Erythroblast (primary cell): ENCODE measurements at regions not wholly inside any gene's neighbourhood (a gene's known extent, or its start where the extent isn't known, plus 50 kb on each side); places are given as distances from the start of the nearest gene placed in this dataset.

Experiments used
- GATA1 ChIP-seq: IDR thresholded peaks from 2 replicates; pipeline ENCODE4 v1.6.1; 2011; ENCODE audit warnings: low read depth, mild to moderate bottlenecking, control low read depth, low read length, moderate library complexity
- POLR2A ChIP-seq: IDR thresholded peaks from 2 replicates; pipeline ENCODE4 v1.6.1; 2011; ENCODE audit warnings: mild to moderate bottlenecking, low read length

GRCh38 chr5:30667293-30667692, 526.2 kb upstream of the CDH6 start:
- no peak for TF ChIP-seq POLR2A
- no peak for TF ChIP-seq GATA1
